Stomach (tissue), 4 donors: ENCODE measurements at regions not wholly inside any gene's neighbourhood (a gene's known extent, or its start where the extent isn't known, plus 50 kb on each side); places are given as distances from the start of the nearest gene placed in this dataset.

ENCODE experiments used
- CTCF ChIP-seq, 7 experiments: fragments of 450-650 bp in 4 of 7; fragments of 200-600 bp in 3 of 7; sonication (generic) in 3 of 7; IDR thresholded peaks; one replicate each; pipeline ENCODE4 v1.5.1; 2016 to 2019; ENCODE audit warnings: antibody characterized with exemption in 7 of 7, control low read depth in 2 of 7, mild to moderate bottlenecking in 1 of 7
- EP300 ChIP-seq: sonication (generic); formaldehyde crosslinking; IDR thresholded peaks from one replicate; pipeline ENCODE4 v1.6.1; 2017; ENCODE audit warnings: antibody characterized with exemption
- POLR2A ChIP-seq, 4 donors: fragments of 450-650 bp; IDR thresholded peaks; one replicate each; pipeline ENCODE4 v1.6.1; 2016; ENCODE audit warnings: antibody characterized with exemption in 4 of 4, control low read depth in 2 of 4, mild to moderate bottlenecking in 1 of 4, moderate library complexity in 1 of 4

GRCh38 chr13:58843071-58843470 is 1211.5 kb downstream of the PCDH17 start:
- TF ChIP-seq EP300 (no peak), CTCF (IDR thresholded peaks at IDR 0.05) (no peak), POLR2A (IDR thresholded peaks at IDR 0.05) (no peak)
